ENCODE measurements at regions not wholly inside any gene's neighbourhood (a gene's known extent, or its start where the extent isn't known, plus 50 kb on each side); places are given as distances from the start of the nearest gene placed in this dataset.
"Not testable (repeated sequence)": the region's sequence is repeated elsewhere in the genome, so short reads cannot be mapped to it uniquely, and the experiment has no call there.

GRCh38 chr17:22044706-22045246, 352.5 kb downstream of the KCNJ18 start:
- not testable (repeated sequence) for FAIRE-seq; DNase-seq (ENCODE audit: insufficient read length, low spot score)

GRCh38 chr17:22047521-22047920, 355.2 kb downstream of the KCNJ18 start:
- not testable (repeated sequence) for FAIRE-seq; DNase-seq (ENCODE audit: insufficient read length, low spot score)

- not testable (repeated sequence) for DNase-seq (ENCODE audit: insufficient read length, low spot score); FAIRE-seq
These were observed 355.9 kb downstream of the KCNJ18 start for GRCh38 chr17:22048226-22048625.

GRCh38 chr17:22050766-22051165, 358.4 kb downstream of the KCNJ18 start:
- not testable (repeated sequence) for FAIRE-seq; DNase-seq (ENCODE audit: insufficient read length, low spot score)

- peak; percentile 81 for FAIRE-seq
- not testable (repeated sequence) for DNase-seq (ENCODE audit: insufficient read length, low spot score)
These were observed 360.4 kb downstream of the KCNJ18 start for GRCh38 chr17:22052715-22053114.

- DNase-seq (ENCODE audit: insufficient read length, low spot score); FAIRE-seq: not testable (repeated sequence)
These were observed 364.2 kb downstream of the KCNJ18 start for GRCh38 chr17:22056566-22056965.

GRCh38 chr17:22075918-22076317, 383.6 kb downstream of the KCNJ18 start:
- FAIRE-seq; DNase-seq (ENCODE audit: insufficient read length, low spot score): not testable (repeated sequence)

- not testable (repeated sequence) for DNase-seq (ENCODE audit: insufficient read length, low spot score); FAIRE-seq
These were observed 396.3 kb downstream of the KCNJ18 start for GRCh38 chr17:22088589-22088988.

GRCh38 chr17:22090263-22090935, 398.1 kb downstream of the KCNJ18 start:
- FAIRE-seq, result no peak
- DNase-seq (ENCODE audit: insufficient read length, low spot score), result no peak

- not testable (repeated sequence) for FAIRE-seq; DNase-seq (ENCODE audit: insufficient read length, low spot score)
These were observed 398.8 kb downstream of the KCNJ18 start for GRCh38 chr17:22091041-22091679.

- not testable (repeated sequence) for DNase-seq (ENCODE audit: insufficient read length, low spot score); FAIRE-seq
These were observed 399.5 kb downstream of the KCNJ18 start for GRCh38 chr17:22091840-22092239.

GRCh38 chr17:22095414-22095813, 403.1 kb downstream of the KCNJ18 start:
- DNase-seq (ENCODE audit: insufficient read length, low spot score); FAIRE-seq: not testable (repeated sequence)

- DNase-seq (ENCODE audit: insufficient read length, low spot score); FAIRE-seq: not testable (repeated sequence)
These were observed 407.3 kb downstream of the KCNJ18 start for GRCh38 chr17:22099633-22100032.

- no peak for DNase-seq (ENCODE audit: insufficient read length, low spot score)
- FAIRE-seq, result no peak
These were observed 409.9 kb downstream of the KCNJ18 start for GRCh38 chr17:22102177-22102576.

GRCh38 chr17:22116720-22117119, 424.4 kb downstream of the KCNJ18 start:
- FAIRE-seq; DNase-seq (ENCODE audit: insufficient read length, low spot score): not testable (repeated sequence)

GRCh38 chr17:22117401-22117800, 425.1 kb downstream of the KCNJ18 start:
- FAIRE-seq; DNase-seq (ENCODE audit: insufficient read length, low spot score): not testable (repeated sequence)

- FAIRE-seq; DNase-seq (ENCODE audit: insufficient read length, low spot score): not testable (repeated sequence)
These were observed 426.7 kb downstream of the KCNJ18 start for GRCh38 chr17:22119016-22119415.

- FAIRE-seq; DNase-seq (ENCODE audit: insufficient read length, low spot score): not testable (repeated sequence)
These were observed 427.4 kb downstream of the KCNJ18 start for GRCh38 chr17:22119751-22120150.

GRCh38 chr17:22123536-22124281, 431.4 kb downstream of the KCNJ18 start:
- FAIRE-seq (no peak), DNase-seq (ENCODE audit: insufficient read length, low spot score) (no peak)

- FAIRE-seq (no peak), DNase-seq (ENCODE audit: insufficient read length, low spot score) (no peak)
These were observed 435.8 kb downstream of the KCNJ18 start for GRCh38 chr17:22128171-22128570.

- DNase-seq (ENCODE audit: insufficient read length, low spot score) (no peak), FAIRE-seq (no peak)
These were observed 436.4 kb downstream of the KCNJ18 start for GRCh38 chr17:22128723-22129122.

Data from HTR-8/SVneo (cell line).